ENCODE measurements at regions not wholly inside any gene's neighbourhood (a gene's known extent, or its start where the extent isn't known, plus 50 kb on each side); places are given as distances from the start of the nearest gene placed in this dataset.

DNA sequence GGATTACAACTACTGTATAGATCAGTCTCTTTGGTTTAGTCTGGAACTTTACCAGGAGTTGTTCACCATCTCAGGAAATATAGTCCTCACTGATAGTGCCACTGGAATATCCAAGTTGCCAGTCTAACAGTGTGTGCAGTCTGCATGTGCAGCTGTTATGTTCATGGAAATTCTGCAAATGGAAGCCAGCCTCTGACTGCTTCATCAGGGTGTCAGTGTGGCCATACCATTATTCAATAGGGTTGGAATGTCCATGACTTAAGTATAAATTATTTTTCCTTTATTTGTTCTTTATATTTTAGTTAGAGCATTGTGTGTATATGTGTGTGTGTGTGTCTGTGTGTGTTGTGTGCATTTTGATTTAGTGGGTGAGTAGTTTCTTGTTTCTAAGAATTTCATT, 51.8 kb downstream of the C11orf96 start:
- no peak for DNase-seq (ENCODE audit: low read depth, low spot score)
- H3K4me1 ChIP-seq (ENCODE audit: control insufficient read depth, insufficient read depth, low read length) = peaks cover 3% of the 10 kb centered on the region; the same call in 1 of the 2 replicates
- POLR2A ChIA-PET = no interaction called here
- SMC1A ChIA-PET (ENCODE audit: uncharacterized antibody, unreplicated experiment) = no interaction called here
- no peak overlapping the region for H3K27ac ChIP-seq (ENCODE audit: control insufficient read depth, insufficient read depth)
- H3K4me3 ChIP-seq = no peak overlapping the region
- no peaks in the 10 kb centered on the region for H3K9me3 ChIP-seq (replicated peaks; ENCODE audit: control insufficient read depth, insufficient read depth, low read length)
- BruUV-seq (replicated peaks) = no TSS peak
- RAD21 ChIA-PET (ENCODE audit: unreplicated experiment) = no interaction called here
- no peaks in the 10 kb centered on the region; a peak in 1 of 4 replicates for H3K27me3 ChIP-seq (replicated peaks in 1 of 2; ENCODE audit: control insufficient read depth in 2 of 2, insufficient read depth in 2 of 2, low read length in 1 of 2)
- H2AFZ ChIP-seq (ENCODE audit: control insufficient read depth, low read depth, low read length) = no peak overlapping the region
- H3K4me2 ChIP-seq (ENCODE audit: control insufficient read depth, insufficient read depth) = no peak overlapping the region
- no peak for FAIRE-seq
- CTCF ChIA-PET = no interaction called here
- in situ Hi-C loops (cut with MboI) = no loop called here
- H3K79me2 ChIP-seq (ENCODE audit: control insufficient read depth, insufficient read depth, low read length) = no peaks in the 10 kb centered on the region
- no peaks in the 10 kb centered on the region for H3K36me3 ChIP-seq (ENCODE audit: control insufficient read depth in 2 of 2, insufficient read depth in 2 of 2, low read length in 1 of 2)
- intact Hi-C loops (cut with micrococcal nuclease; ENCODE audit: unreplicated experiment) = no loop called here
- ATAC-seq = no peak
- H4K20me1 ChIP-seq (ENCODE audit: control insufficient read depth, insufficient read depth) = no peaks in the 10 kb centered on the region
- H3K9ac ChIP-seq (ENCODE audit: control insufficient read depth, insufficient read depth, low read length) = no peak overlapping the region
- TF ChIP-seq, protein P1, sequence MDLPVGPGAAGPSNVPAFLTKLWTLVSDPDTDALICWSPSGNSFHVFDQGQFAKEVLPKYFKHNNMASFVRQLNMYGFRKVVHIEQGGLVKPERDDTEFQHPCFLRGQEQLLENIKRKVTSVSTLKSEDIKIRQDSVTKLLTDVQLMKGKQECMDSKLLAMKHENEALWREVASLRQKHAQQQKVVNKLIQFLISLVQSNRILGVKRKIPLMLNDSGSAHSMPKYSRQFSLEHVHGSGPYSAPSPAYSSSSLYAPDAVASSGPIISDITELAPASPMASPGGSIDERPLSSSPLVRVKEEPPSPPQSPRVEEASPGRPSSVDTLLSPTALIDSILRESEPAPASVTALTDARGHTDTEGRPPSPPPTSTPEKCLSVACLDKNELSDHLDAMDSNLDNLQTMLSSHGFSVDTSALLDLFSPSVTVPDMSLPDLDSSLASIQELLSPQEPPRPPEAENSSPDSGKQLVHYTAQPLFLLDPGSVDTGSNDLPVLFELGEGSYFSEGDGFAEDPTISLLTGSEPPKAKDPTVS (IDR thresholded peaks at IDR 0.05; ENCODE audit: low read depth, low read length) = no peak
- TF ChIP-seq, protein P2, sequence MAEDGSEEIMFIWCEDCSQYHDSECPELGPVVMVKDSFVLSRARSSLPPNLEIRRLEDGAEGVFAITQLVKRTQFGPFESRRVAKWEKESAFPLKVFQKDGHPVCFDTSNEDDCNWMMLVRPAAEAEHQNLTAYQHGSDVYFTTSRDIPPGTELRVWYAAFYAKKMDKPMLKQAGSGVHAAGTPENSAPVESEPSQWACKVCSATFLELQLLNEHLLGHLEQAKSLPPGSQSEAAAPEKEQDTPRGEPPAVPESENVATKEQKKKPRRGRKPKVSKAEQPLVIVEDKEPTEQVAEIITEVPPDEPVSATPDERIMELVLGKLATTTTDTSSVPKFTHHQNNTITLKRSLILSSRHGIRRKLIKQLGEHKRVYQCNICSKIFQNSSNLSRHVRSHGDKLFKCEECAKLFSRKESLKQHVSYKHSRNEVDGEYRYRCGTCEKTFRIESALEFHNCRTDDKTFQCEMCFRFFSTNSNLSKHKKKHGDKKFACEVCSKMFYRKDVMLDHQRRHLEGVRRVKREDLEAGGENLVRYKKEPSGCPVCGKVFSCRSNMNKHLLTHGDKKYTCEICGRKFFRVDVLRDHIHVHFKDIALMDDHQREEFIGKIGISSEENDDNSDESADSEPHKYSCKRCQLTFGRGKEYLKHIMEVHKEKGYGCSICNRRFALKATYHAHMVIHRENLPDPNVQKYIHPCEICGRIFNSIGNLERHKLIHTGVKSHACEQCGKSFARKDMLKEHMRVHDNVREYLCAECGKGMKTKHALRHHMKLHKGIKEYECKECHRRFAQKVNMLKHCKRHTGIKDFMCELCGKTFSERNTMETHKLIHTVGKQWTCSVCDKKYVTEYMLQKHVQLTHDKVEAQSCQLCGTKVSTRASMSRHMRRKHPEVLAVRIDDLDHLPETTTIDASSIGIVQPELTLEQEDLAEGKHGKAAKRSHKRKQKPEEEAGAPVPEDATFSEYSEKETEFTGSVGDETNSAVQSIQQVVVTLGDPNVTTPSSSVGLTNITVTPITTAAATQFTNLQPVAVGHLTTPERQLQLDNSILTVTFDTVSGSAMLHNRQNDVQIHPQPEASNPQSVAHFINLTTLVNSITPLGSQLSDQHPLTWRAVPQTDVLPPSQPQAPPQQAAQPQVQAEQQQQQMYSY (CRISPR knock-in tag; IDR thresholded peaks at IDR 0.05) = no peak
- no peak for TF ChIP-seq MEF2B (IDR thresholded peaks at IDR 0.05; ENCODE audit: partially characterized antibody, poor library complexity, severe bottlenecking)
- TF ChIP-seq TCF3 (IDR thresholded peaks at IDR 0.05; ENCODE audit: borderline replicate concordance, insufficient read depth, low read depth, low read length) = no peak
- TF ChIP-seq RUNX3 (IDR thresholded peaks at IDR 0.05; ENCODE audit: low read length) = no peak
- no peak for TF ChIP-seq LARP7 (IDR thresholded peaks at IDR 0.05)
- no peak for TF ChIP-seq CHD4 (IDR thresholded peaks at IDR 0.05)
- TF ChIP-seq NRF1 (conservative IDR thresholded peaks at IDR 0.05; ENCODE audit: low read depth, low read length) = no peak
- TF ChIP-seq, protein P3, sequence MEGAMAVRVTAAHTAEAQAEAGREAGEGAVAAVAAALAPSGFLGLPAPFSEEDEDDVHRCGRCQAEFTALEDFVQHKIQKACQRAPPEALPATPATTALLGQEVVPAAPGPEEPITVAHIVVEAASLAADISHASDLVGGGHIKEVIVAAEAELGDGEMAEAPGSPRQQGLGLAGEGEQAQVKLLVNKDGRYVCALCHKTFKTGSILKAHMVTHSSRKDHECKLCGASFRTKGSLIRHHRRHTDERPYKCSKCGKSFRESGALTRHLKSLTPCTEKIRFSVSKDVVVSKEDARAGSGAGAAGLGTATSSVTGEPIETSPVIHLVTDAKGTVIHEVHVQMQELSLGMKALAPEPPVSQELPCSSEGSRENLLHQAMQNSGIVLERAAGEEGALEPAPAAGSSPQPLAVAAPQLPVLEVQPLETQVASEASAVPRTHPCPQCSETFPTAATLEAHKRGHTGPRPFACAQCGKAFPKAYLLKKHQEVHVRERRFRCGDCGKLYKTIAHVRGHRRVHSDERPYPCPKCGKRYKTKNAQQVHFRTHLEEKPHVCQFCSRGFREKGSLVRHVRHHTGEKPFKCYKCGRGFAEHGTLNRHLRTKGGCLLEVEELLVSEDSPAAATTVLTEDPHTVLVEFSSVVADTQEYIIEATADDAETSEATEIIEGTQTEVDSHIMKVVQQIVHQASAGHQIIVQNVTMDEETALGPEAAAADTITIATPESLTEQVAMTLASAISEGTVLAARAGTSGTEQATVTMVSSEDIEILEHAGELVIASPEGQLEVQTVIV (IDR thresholded peaks at IDR 0.05; ENCODE audit: borderline replicate concordance, partially characterized antibody) = no peak
- TF ChIP-seq ZBED1 (IDR thresholded peaks at IDR 0.05; ENCODE audit: borderline replicate concordance) = no peak
- TF ChIP-seq RCOR1 (conservative IDR thresholded peaks at IDR 0.05; ENCODE audit: low read depth, low read length) = no peak
- no peak for TF ChIP-seq BCL11A (IDR thresholded peaks at IDR 0.05; ENCODE audit: low read depth, low read length)
- no peak for TF ChIP-seq NR2C2 (IDR thresholded peaks at IDR 0.05; ENCODE audit: borderline replicate concordance, control insufficient read depth, insufficient read length, low read depth)
- TF ChIP-seq POLR2AphosphoS2 (IDR thresholded peaks at IDR 0.05; ENCODE audit: low read depth, low read length) = no peak
- no peak for TF ChIP-seq TAF1 (IDR thresholded peaks at IDR 0.05; ENCODE audit: borderline replicate concordance, low read depth, low read length)
